GM19035 (cell line): ENCODE measurements at regions not wholly inside any gene's neighbourhood (a gene's known extent, or its start where the extent isn't known, plus 50 kb on each side); places are given as distances from the start of the nearest gene placed in this dataset.
A peak's percentile ranks its signal among the peaks of the same experiment; 100 is the strongest.

Experiments used
- ATAC-seq: cut with Tn5 transposase; IDR thresholded peaks from one replicate; pipeline ENCODE4 v1.9.1; 2021; ENCODE audit not compliant: unreplicated experiment

- peak; percentile 52 for ATAC-seq
These were observed 55.8 kb upstream of the BCOR start for GRCh38 chrX:40153345-40154249.

- no peak for ATAC-seq
These were observed 55.1 kb upstream of the BCOR start for GRCh38 chrX:40152741-40153344.

GRCh38 chrX:40152173-40152711 lies 54.5 kb upstream of the BCOR start:
- ATAC-seq = no peak

GRCh38 chrX:40151211-40152172 lies 53.7 kb upstream of the BCOR start:
- no peak for ATAC-seq

- ATAC-seq = no peak
These were observed 52.7 kb upstream of the BCOR start for GRCh38 chrX:40150503-40150902.

- no peak for ATAC-seq
These were observed 51.8 kb upstream of the BCOR start for GRCh38 chrX:40149286-40150175.

- ATAC-seq = no peak
These were observed 50.9 kb upstream of the BCOR start for GRCh38 chrX:40148385-40149285.

GRCh38 chrX:40147971-40148370 lies 50.2 kb upstream of the BCOR start:
- ATAC-seq = no peak
